ENCODE measurements at regions not wholly inside any gene's neighbourhood (a gene's known extent, or its start where the extent isn't known, plus 50 kb on each side); places are given as distances from the start of the nearest gene placed in this dataset.
"Not testable (repeated sequence)": the region's sequence is repeated elsewhere in the genome, so short reads cannot be mapped to it uniquely, and the experiment has no call there.

DNA sequence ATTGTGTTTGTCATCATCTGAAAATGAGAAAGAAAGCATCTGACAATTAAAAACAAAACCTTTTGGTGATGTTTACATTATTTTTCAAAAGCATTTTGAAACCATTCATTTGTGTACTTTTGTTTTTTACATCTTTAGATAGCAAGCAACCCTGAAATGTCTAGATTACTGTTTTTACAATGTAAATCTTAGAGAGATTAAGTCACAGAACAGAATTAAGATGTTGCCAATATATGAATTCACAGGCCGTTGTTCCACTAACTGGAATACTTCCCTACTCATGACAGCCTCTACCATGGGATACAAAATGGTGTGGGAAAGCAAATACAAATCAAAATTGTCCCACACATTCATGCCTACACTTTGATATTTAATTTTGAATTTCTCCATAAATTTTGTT is 480.0 kb upstream of the ZEB2 start:
- DNase-seq (ENCODE audit: low read depth in 2 of 2): no peak

GRCh38 chr2:144999071-144999875 is 479.4 kb upstream of the ZEB2 start:
- no peak for DNase-seq (ENCODE audit: low read depth in 2 of 2)

DNA sequence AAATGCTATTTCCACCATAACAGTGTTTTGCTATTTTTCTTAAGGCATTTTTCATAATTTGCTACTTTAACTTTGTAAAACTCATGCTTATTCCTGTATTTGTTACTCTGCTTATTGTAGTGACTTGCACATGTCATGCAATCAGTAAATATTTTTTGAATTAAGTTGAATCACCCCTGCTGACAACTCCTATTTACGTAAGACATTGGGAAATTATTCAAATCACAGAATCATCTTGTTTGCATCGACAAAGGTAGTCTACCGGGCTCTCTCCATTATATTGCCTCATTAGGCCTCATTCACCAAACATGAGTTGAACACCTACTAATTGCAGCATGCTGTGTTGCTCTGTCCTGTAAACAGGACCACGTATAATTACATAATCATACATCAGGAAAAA is 478.5 kb upstream of the ZEB2 start:
- no peak for DNase-seq (ENCODE audit: low read depth in 2 of 2)

- no peak for DNase-seq (ENCODE audit: low read depth in 2 of 2)
Measured at GRCh38 chr2:144996225-144996795, 476.4 kb upstream of the ZEB2 start.

DNA sequence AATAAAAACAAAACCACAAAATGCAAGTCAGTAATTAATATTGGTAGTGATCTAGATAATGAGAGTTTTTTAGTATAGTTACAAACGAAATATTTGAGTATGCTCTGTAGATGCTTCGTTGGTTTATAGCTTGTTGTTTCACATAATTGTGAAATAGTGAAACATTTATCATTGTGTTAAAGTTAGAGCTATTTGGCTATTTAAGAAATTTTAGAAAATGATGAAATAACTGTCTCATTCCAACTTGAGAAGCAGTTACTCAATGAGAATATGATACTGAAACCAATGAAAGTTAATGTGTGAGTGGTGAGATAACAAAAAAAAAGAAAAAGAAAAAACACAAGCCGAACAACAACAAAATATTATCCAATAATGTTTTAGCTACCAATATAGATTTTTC is 475.6 kb upstream of the ZEB2 start:
- DNase-seq (ENCODE audit: low read depth in 2 of 2): no peak

DNA sequence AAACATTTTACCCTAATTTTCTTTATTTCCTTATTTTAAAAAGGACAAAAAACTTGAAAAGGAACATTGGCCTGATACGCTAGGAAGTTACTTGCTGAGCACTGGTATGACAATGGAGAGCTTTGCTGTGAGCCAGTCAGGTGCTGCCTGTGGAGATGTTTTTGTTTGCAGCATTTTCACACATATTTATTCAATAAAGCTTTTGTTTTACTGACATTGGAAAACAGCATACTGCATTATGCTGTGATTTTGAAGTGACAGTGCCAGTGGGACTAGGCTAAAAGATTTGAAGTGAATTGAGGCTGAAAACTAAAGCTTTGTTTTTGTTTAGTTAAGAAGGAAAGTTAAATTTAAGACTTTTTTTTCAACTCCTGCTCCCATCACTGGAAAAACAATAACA is 470.7 kb upstream of the ZEB2 start:
- no peak for DNase-seq (ENCODE audit: low read depth in 2 of 2)

DNA sequence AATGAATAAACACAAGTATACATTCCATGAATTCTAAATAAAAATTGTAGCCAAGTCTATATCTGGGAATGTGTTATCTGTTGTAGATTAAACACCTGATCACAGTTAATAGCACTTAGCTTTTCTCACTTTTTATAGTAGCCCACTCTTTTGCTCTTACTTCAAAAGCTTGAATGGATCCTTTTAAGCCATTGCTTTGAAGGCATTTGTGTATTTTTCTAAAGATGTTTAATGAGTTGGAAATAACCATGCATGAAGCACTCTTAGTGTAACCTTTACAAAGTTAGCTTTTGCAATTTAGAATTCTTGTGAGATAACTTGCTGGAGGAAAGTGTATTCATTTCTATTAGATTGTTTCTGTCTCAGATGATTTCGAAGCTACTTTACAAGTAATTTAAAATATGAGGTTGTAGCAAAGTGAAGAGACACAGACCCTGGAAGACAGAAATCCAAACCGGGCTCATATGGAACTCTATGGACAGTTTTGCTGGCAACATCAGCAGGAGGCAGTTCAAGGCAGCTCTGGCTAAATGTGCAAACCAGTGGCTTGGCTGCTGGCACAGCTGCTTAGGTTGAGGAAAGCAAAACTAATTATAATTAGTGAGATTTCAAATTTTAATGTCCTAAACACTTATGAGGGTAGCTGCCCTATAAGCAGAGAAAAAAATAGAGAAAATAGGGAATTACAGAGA is 469.8 kb upstream of the ZEB2 start:
- no peak for DNase-seq (ENCODE audit: low read depth in 2 of 2)

GRCh38 chr2:144988591-144988990 is 468.7 kb upstream of the ZEB2 start:
- DNase-seq (ENCODE audit: low read depth in 2 of 2): no peak

- no peak for DNase-seq (ENCODE audit: low read depth in 2 of 2)
Measured at GRCh38 chr2:144986691-144987090, 466.8 kb upstream of the ZEB2 start.

DNA sequence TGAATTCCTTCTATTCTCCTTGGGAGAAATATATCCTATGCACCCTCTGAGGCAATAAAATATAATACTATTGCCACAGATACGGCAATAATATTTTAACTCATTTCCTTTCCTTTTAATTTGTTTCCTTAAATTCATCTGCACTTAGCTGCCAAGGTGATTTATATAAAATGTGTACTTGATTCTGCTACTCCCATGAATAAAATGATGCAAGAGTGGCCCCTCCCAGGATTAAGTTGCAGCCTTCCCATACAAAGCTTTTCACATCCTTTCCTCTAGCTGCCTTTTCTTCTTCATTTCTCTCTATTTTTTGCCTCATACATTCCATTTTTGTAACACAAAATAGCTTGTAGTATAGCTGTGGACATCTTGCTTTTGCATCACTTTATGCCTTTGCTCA is 464.1 kb upstream of the ZEB2 start:
- no peak for DNase-seq (ENCODE audit: low read depth in 2 of 2)

DNA sequence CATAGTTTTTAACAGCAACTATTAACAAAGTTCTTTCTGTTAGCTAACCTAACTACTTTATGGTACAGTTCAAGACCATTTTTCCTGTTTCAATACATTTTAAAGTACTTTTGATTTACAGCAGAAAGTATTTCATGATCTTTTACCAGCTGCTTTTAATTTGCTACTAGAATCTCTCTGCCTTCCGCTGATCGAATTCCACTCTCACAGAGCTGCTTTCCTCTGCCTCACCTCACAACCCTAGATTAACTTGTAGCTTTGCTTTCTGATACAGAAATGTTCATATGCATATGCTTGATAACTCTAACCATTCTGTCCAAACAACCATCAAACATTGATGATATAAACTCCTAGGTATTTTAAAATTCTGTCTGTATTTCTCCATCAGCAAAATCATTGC is 463.2 kb upstream of the ZEB2 start:
- DNase-seq (ENCODE audit: low read depth in 2 of 2): peak in 1 of 2 experiments; percentile 26

GRCh38 chr2:144982481-144982880 is 462.6 kb upstream of the ZEB2 start:
- DNase-seq (ENCODE audit: low read depth in 2 of 2): no peak

GRCh38 chr2:144975881-144976280 is 456.0 kb upstream of the ZEB2 start:
- DNase-seq (ENCODE audit: low read depth in 2 of 2): no peak

DNA sequence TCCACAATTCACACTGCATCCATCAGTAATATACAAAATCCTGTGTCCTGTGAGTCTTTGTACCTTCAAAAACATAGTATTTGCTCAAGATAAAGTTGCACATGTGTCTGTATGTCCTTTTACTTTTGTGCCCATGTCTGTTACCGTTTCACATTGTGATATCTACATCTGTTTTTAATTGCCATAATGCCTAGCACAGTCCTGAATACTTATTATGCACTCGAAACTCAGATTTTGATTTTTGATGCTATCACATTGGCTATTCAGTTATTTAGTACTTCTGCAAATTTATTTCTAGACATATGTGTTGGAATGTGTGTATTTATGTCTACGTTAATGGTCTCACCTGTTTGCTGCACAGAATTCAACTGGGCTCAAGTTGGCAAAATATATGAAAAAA is 452.8 kb upstream of the ZEB2 start:
- no peak for DNase-seq (ENCODE audit: low read depth in 2 of 2)

DNA sequence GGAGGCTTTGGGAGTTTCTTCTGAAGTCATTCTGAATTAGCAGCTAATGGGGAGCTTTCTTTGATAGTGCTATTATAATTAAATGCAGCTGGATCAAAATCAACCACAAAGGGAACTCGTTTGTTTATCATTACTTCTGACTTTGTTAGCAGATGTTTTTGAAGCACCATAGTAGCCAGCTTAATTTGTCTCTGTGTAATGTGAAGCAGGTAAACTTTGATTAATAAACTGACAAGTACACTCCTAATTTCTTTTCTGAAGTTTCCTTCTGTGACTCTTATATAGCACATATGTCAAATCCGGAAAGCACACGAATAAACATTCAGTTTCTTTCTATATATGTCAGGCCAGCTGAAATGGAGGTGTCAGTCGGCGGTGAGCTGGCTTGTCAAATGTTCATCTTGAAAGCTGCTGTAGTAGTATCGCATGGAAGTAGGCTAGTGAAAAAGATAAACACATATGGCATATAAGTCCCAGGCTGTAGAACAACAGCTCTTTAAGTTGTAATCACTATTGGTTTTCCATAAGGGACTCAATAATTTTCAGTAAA is 451.9 kb upstream of the ZEB2 start:
- DNase-seq (ENCODE audit: low read depth in 2 of 2): no peak

- not testable (repeated sequence) for DNase-seq (ENCODE audit: low read depth in 2 of 2)
Measured at GRCh38 chr2:144970410-144970809, 450.5 kb upstream of the ZEB2 start.

GRCh38 chr2:144969564-144969963 is 449.6 kb upstream of the ZEB2 start:
- not testable (repeated sequence) for DNase-seq (ENCODE audit: low read depth in 2 of 2)

DNA sequence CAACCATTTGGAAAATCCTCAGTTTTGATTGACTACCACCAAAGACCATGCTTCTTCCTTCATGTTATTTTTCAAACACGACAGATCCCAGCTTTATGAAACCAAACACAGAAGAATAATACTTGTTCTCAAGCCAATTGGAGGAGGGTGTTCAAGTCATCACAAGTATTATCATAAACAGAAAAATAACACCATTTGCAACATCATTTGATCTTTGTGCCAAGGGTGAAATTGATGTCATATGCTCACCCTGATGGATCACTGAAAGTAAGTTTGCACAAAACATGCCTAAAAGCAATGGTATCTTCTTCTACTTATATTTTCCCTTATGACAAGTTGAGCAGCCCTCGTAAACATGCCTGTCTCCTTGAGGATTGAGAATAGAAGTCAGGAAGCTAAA is 448.0 kb upstream of the ZEB2 start:
- DNase-seq (ENCODE audit: low read depth in 2 of 2): no peak

DNA sequence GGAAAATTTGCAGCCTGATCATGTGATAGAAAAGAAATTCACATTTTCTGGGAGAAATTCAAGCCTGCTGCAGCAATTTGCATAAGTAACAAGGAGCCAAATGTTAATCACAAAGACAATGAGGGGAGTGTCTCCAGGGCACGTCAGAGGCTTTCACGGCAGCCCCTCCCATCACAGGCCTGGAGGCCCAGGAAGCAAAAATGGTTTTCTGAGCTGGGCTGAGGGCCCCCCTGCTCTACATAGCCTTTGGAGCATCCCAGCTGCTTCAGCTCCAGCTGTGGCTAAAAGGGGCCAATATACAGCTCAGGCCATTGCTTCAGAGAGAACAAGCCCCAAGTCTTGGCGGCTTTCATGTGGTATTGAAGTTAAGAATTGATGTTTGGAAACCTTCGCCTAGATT is 445.3 kb upstream of the ZEB2 start:
- no peak for DNase-seq (ENCODE audit: low read depth in 2 of 2)

DNA sequence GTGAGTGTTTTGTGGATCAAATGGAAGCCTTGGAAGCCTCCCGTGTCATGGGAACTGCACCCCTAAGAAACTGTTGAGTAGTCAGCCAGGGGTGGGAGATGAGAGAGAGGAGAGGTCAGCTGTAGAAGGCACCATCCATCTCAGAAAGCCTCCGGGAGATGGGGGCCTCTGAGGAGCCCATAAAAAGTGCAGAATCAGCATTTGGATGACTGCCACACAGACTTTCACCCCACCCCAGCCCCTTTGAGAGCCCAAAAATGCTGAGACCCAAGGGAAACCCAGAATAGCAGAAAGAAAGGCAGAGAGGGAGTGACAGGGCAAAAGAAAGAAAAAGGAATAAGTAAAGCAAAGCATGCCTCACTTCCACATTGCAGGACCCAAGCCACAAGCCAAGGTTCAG is 443.1 kb upstream of the ZEB2 start:
- DNase-seq (ENCODE audit: low read depth in 2 of 2): no peak

DNA sequence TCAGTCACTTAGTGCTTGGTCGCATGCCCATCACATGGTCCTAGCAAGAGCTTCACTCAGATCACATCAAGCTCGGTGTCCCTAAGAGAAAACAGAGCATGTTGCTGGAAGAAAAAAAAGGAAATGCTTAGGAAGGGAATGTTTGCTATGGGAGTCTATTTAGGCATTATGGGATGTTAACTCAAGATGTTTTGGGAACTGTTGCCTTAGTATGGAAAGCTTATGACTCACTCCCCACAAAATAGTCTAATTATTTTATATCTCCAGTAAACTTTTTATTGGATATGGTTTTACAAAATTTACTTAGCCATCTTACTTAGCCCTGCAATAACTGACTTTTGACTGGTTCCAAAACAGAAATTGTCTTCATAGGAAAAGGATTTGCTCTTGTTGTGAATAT is 439.5 kb upstream of the ZEB2 start:
- DNase-seq (ENCODE audit: low read depth in 2 of 2): no peak

DNA sequence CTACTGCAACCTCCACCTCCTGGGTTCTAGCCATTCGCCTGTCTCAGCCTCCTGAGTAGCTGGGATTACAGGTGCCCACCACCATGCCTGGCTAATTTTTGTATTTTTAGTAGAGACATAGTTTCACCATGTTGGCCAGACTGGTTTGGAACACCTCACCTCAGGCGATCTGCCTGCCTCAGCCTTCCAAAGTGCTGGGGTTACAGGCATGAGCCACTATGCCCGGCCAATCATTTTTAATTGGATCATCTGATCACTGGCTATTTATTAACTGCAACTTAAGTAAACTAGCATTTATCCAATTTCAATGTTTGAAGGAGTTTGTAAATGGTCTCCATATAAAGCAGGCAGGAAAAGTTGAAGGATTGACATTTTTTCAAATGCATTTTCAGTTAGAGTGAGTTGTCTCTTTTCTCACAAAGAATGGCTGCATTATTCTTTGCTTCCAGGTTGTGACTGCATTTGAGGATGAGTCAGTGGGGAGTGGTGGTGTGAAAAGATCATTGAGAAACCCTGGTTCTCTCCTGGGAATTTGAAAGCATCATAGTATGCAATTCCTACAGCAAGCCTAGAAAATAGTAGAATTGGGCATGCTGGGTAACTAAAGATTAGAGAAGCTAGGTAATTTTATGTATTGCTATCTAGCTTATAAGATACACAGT is 431.1 kb upstream of the ZEB2 start:
- DNase-seq (ENCODE audit: low read depth in 2 of 2): peak; percentile 86 to 87
